Activated naive CD8-positive, alpha-beta T cell treated with anti-CD3 and anti-CD28 coated beads for 36 hours (primary cell): ENCODE measurements at regions not wholly inside any gene's neighbourhood (a gene's known extent, or its start where the extent isn't known, plus 50 kb on each side); places are given as distances from the start of the nearest gene placed in this dataset.

Experiments used
- DNase-seq: peaks from one replicate; pipeline ENCODE4 v3.0.0; 2021
- H3K27ac Mint-ChIP-seq: one replicate; pipeline ENCODE4 v1.8.0; 2022; ENCODE audit warnings: mild to moderate bottlenecking, moderate library complexity, mixed read lengths
- H3K27me3 Mint-ChIP-seq: one replicate; pipeline ENCODE4 v1.8.0; 2022; ENCODE audit warnings: mild to moderate bottlenecking, mixed read lengths
- H3K36me3 Mint-ChIP-seq: one replicate; pipeline ENCODE4 v1.8.0; 2021; ENCODE audit warnings: mild to moderate bottlenecking, mixed read lengths
- H3K4me1 Mint-ChIP-seq: one replicate; pipeline ENCODE4 v1.8.0; 2021; ENCODE audit warnings: mixed read lengths
- H3K4me3 Mint-ChIP-seq: one replicate; pipeline ENCODE4 v1.8.0; 2022; ENCODE audit warnings: mild to moderate bottlenecking, moderate library complexity, mixed read lengths
- H3K9me3 Mint-ChIP-seq: one replicate; pipeline ENCODE4 v1.8.0; 2022; ENCODE audit warnings: mixed read lengths

DNA sequence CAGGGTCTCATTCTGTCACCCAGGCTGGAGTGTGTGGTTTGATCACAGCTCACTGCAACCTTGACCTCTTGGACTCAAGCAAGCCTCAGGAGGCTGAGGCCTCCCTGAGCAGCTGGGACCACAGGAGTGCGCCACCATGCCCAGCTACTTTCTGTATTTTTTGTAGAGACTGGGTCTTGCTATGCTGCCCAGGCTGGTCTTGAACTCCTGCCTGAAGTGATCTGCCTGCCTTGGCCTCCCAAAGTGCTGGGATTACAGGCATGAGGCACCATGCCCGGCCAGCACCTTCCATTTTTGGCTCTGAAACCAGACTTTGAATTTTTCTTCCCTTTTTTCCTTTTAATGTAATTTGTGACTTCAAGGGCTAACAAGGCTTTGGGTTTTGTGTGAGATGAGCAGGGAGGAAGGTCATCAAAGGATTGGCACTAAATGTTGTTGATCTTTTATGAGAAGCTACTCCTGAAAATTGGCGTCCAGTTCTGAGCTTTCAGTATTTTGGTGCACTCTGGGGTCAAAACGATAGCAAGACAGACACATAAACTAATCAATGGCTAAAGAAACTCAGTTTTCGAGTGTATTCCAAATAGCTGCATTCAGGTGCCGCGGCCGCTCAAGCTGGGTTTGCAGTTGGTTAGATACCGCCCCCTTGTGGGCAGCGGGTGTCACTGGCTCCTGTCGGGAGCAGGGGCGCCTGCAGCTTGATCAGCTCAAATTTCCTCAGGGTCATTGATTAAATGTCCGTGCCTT is 51.9 kb upstream of the CLMP start:
- H3K4me3 Mint-ChIP-seq, result no peak overlapping the region
- peaks cover 2% of the 10 kb centered on the region for H3K4me1 Mint-ChIP-seq
- peak; percentile 80 for DNase-seq
- peaks cover 11% of the 10 kb centered on the region for H3K27me3 Mint-ChIP-seq
- H3K36me3 Mint-ChIP-seq, result no peaks in the 10 kb centered on the region
- no peaks in the 10 kb centered on the region for H3K9me3 Mint-ChIP-seq
- no peak overlapping the region for H3K27ac Mint-ChIP-seq

DNA sequence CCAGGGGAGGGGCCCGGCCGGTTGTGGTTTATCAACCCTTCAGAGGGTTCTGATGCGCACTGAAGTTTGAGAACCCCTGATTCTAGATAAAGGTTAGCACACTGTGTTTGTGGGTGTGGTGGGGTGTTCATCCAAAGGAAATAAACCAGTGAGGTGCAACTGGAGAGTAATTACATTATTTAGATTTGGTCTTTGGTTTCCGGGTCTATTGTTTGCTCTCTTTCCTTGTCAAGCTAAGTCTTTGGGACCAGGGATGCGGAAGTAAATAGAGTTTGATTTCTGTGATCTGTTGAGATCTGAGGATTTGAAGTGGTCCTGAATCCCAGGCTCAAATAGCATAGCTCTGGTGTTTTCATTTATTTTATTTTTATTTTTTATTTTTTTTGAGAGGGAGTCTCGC is 50.5 kb upstream of the CLMP start:
- Mint-ChIP-seq H3K27ac (no peak overlapping the region), H3K4me3 (no peak overlapping the region), H3K4me1 (peaks cover 2% of the 10 kb centered on the region), H3K27me3 (peaks cover 11% of the 10 kb centered on the region), H3K9me3 (no peaks in the 10 kb centered on the region), H3K36me3 (no peaks in the 10 kb centered on the region)
- DNase-seq, result no peak
